ENCODE measurements at regions not wholly inside any gene's neighbourhood (a gene's known extent, or its start where the extent isn't known, plus 50 kb on each side); places are given as distances from the start of the nearest gene placed in this dataset.

GRCh38 chr2:81483254-81483653 lies 1178.7 kb upstream of the LRRTM1 start:
- no peak for FAIRE-seq
- intact Hi-C loops (cut with DNase I), result no loop called here
- no peak for TF ChIP-seq CTCF (IDR thresholded peaks at IDR 0.05)

GRCh38 chr2:81481994-81482368 lies 1177.4 kb upstream of the LRRTM1 start:
- Histone ChIP-seq H3K4me3 (no peak overlapping the region), H3K4me1 (no peaks in the 10 kb centered on the region), H3K9me3 (no peaks in the 10 kb centered on the region), H3K27ac (no peak overlapping the region), H3K27me3 (no peaks in the 10 kb centered on the region), H3K36me3 (no peaks in the 10 kb centered on the region)
- TF ChIP-seq CTCF (IDR thresholded peaks at IDR 0.05), result no peak
- WGBS, 2 donors, result 63 to 80% methylated on average over 5 of the region's 5 CpGs
- DNase-seq (no peak), ATAC-seq (no peak), FAIRE-seq (no peak)
- intact Hi-C loops (cut with DNase I), result no loop called here

More at GRCh38 chr2:81483254-81483653, 1178.7 kb upstream of the LRRTM1 start:
- ATAC-seq (no peak), DNase-seq (no peak)
- no peaks in the 10 kb centered on the region for H3K4me1 ChIP-seq
- H3K4me3 ChIP-seq, result no peak overlapping the region
- no peak overlapping the region for H3K27ac ChIP-seq
- no peaks in the 10 kb centered on the region for H3K27me3 ChIP-seq
- no peaks in the 10 kb centered on the region for H3K36me3 ChIP-seq
- WGBS, 2 donors, result 61 to 78% methylated on average over 4 of the region's 4 CpGs
- H3K9me3 ChIP-seq, result no peaks in the 10 kb centered on the region

- Histone ChIP-seq H3K36me3 (no peaks in the 10 kb centered on the region), H3K9me3 (no peaks in the 10 kb centered on the region), H3K27me3 (no peaks in the 10 kb centered on the region), H3K4me3 (no peak overlapping the region), H3K27ac (no peak overlapping the region), H3K4me1 (no peaks in the 10 kb centered on the region)
- no peak for ATAC-seq
- WGBS, 2 donors, result 80 to 87% methylated on average over 38 to 39 of the region's 39 CpGs
- FAIRE-seq, result no peak
- intact Hi-C loops (cut with DNase I), result no loop called here
- peak in 3 of 6 donors; percentile 12 to 49 (median 33) for DNase-seq
- no peak for TF ChIP-seq CTCF (IDR thresholded peaks at IDR 0.05)
Measured at GRCh38 chr2:81481242-81481993, 1176.9 kb upstream of the LRRTM1 start.

- H3K4me1 ChIP-seq, result no peaks in the 10 kb centered on the region
- H3K27me3 ChIP-seq, result no peaks in the 10 kb centered on the region
- H3K4me3 ChIP-seq, result no peak overlapping the region
- DNase-seq, result peak in 3 of 6 donors; percentile 11 to 46 (median 44)
- no peak for ATAC-seq
- no peak for TF ChIP-seq CTCF (IDR thresholded peaks at IDR 0.05)
- H3K27ac ChIP-seq, result no peak overlapping the region
- no peaks in the 10 kb centered on the region for H3K36me3 ChIP-seq
- no peaks in the 10 kb centered on the region for H3K9me3 ChIP-seq
- 89 to 94% methylated on average over 29 of the region's 29 CpGs for WGBS, 2 donors
- intact Hi-C loops (cut with DNase I), result no loop called here
- no peak for FAIRE-seq
Measured at GRCh38 chr2:81467096-81467495, 1162.5 kb upstream of the LRRTM1 start.

GRCh38 chr2:81462420-81462819 lies 1157.9 kb upstream of the LRRTM1 start:
- Histone ChIP-seq H3K9me3 (no peaks in the 10 kb centered on the region), H3K27me3 (no peaks in the 10 kb centered on the region), H3K36me3 (no peaks in the 10 kb centered on the region), H3K4me1 (no peaks in the 10 kb centered on the region), H3K27ac (no peak overlapping the region), H3K4me3 (no peak overlapping the region)
- no peak for DNase-seq
- WGBS, 2 donors, result 47 to 48% methylated on average over 2 of the region's 2 CpGs
- intact Hi-C loops (cut with DNase I), result no loop called here
- FAIRE-seq, result no peak
- TF ChIP-seq CTCF (IDR thresholded peaks at IDR 0.05), result no peak
- ATAC-seq, result no peak

All from pancreas (tissue), 10 donors.